HCT116 (cell line): ENCODE measurements at regions not wholly inside any gene's neighbourhood (a gene's known extent, or its start where the extent isn't known, plus 50 kb on each side); places are given as distances from the start of the nearest gene placed in this dataset.

Experiments
- ATAC-seq: fragments of 200-7000 bp; cut with Tn5 transposase; 2 replicates; pipeline ENCODE4 v1.9.1; 2020; ENCODE audit warnings: mild to moderate bottlenecking, moderate library complexity
- BruUV-seq: library from RNA; stranded (reverse); fragments of 400-500 nt; replicated peaks from 2 replicates; lab custom pipeline; 2021; lab: Mats Ljungman, UMichigan
- CTCF ChIA-PET: fragments of 300-600 bp; sonication (Branson Sonifier 250); formaldehyde crosslinking; loops from one replicate; lab custom pipeline; 2021; ENCODE audit warnings: antibody characterized with exemption; lab: Charles Lee
- POLR2A ChIA-PET: fragments of 300-600, 350-600 bp; sonication (Branson Sonifier 250); formaldehyde crosslinking; loops from one replicate; lab custom pipeline; 2021; ENCODE audit warnings: antibody characterized with exemption; lab: Charles Lee
- RAD21 ChIA-PET, 2 experiments: fragments of 300-600 bp; sonication (Branson Sonifier 250); formaldehyde crosslinking; loops; one replicate each; lab custom pipeline; 2023; ENCODE audit warnings: low total read pairs in 2 of 2; ENCODE audit not compliant: uncharacterized antibody in 2 of 2, unreplicated experiment in 2 of 2, low non-redundant PET in 1 of 2; lab: Charles Lee
- DNase-seq: peaks from one replicate; pipeline ENCODE4 v3.0.0-alpha.2; 2010; ENCODE audit warnings: low read depth, low spot score
- H2AFZ ChIP-seq: fragments of 200-600 bp; shearing (Covaris generic), sonication (generic); 2 replicates; pipeline ENCODE4 v1.6.1; 2017; ENCODE audit warnings: low read depth, mixed run types, mixed read lengths, antibody characterized with exemption, low read length; ENCODE audit not compliant: poor library complexity, severe bottlenecking
- H3K27ac ChIP-seq: 2 replicates; pipeline ENCODE4 v1.5.1; 2012; ENCODE audit warnings: low read depth, low read length
- H3K27me3 ChIP-seq: fragments of 200-600 bp; sonication (generic); 2 replicates; pipeline ENCODE4 v1.6.1; 2016; ENCODE audit warnings: mixed run types, low read length, mixed read lengths; ENCODE audit not compliant: insufficient read depth
- H3K36me3 ChIP-seq, 2 experiments: fragments of 200-500 bp in 1 of 2; fragments of 200-600 bp in 1 of 2; sonication (Bioruptor generic) in 1 of 2; sonication (generic) in 1 of 2; 2 replicates each; pipeline versions ENCODE4 v1.5.1 to v1.6.1; 2014 to 2016; ENCODE audit warnings: low read length in 2 of 2, inconsistent platforms in 1 of 2, mixed read lengths in 1 of 2, mixed run types in 1 of 2; ENCODE audit not compliant: insufficient read depth in 2 of 2, control insufficient read depth in 1 of 2
- H3K4me1 ChIP-seq, 2 experiments: fragments of 200-600 bp in 1 of 2; sonication (generic) in 1 of 2; 2 replicates each; pipeline versions ENCODE4 v1.5.1 to v1.6.1; 2012 to 2017; ENCODE audit warnings: low read length in 2 of 2, inconsistent platforms in 1 of 2, mild to moderate bottlenecking in 1 of 2, mixed read lengths in 1 of 2, mixed run types in 1 of 2, moderate library complexity in 1 of 2; ENCODE audit not compliant: insufficient read depth in 2 of 2, control insufficient read depth in 1 of 2
- H3K4me2 ChIP-seq: fragments of 200-600 bp; sonication (generic); 2 replicates; pipeline ENCODE4 v1.6.1; 2017; ENCODE audit warnings: mixed run types, low read length, mixed read lengths
- H3K4me3 ChIP-seq, 2 experiments: fragments of 200-600 bp in 1 of 2; sonication (generic) in 1 of 2; replicated peaks in 1 of 2; 2 replicates each; pipeline ENCODE4 v1.5.1; 2011 to 2016; ENCODE audit warnings: low read length in 2 of 2, control low read depth in 1 of 2, low read depth in 1 of 2, mild to moderate bottlenecking in 1 of 2, mixed read lengths in 1 of 2, mixed run types in 1 of 2
- H3K79me2 ChIP-seq: fragments of 200-600 bp; sonication (generic); 2 replicates; pipeline ENCODE4 v1.6.1; 2017; ENCODE audit warnings: mild to moderate bottlenecking, mixed run types, low read length, moderate library complexity, mixed read lengths; ENCODE audit not compliant: insufficient read depth
- H3K9ac ChIP-seq: fragments of 200-600 bp; sonication (generic); 2 replicates; pipeline ENCODE4 v1.6.1; 2016; ENCODE audit warnings: low read length, mixed read lengths
- H3K9me2 ChIP-seq: fragments of 200-600 bp; sonication (generic), shearing (Covaris generic); 2 replicates; pipeline ENCODE4 v1.6.1; 2017; ENCODE audit warnings: mixed run types, mild to moderate bottlenecking, moderate library complexity; ENCODE audit not compliant: insufficient read depth
- H3K9me3 ChIP-seq, 2 experiments: fragments of 200-500 bp in 1 of 2; fragments of 200-600 bp in 1 of 2; sonication (Bioruptor generic) in 1 of 2; sonication (generic) in 1 of 2; 2 replicates each; pipeline ENCODE4 v1.6.1; 2014 to 2017; ENCODE audit warnings: low read length in 2 of 2, mixed read lengths in 2 of 2, inconsistent platforms in 1 of 2, low read depth in 1 of 2, mild to moderate bottlenecking in 1 of 2, mixed run types in 1 of 2, moderate library complexity in 1 of 2; ENCODE audit not compliant: control insufficient read depth in 1 of 2, insufficient read depth in 1 of 2
- H4K20me1 ChIP-seq: fragments of 200-600 bp; sonication (generic), shearing (Covaris generic); 2 replicates; pipeline ENCODE4 v1.6.1; 2017; ENCODE audit warnings: mixed run types, mild to moderate bottlenecking, moderate library complexity; ENCODE audit not compliant: insufficient read depth
- EGR1 ChIP-seq: IDR thresholded peaks from 2 replicates; pipeline ENCODE4 v1.6.1; 2012; ENCODE audit warnings: low read depth
- ELF1 ChIP-seq: IDR thresholded peaks from 2 replicates; pipeline ENCODE4 v1.6.1; 2012; ENCODE audit warnings: low read depth, borderline replicate concordance
- EZH2 ChIP-seq: fragments of 200-600 bp; sonication (generic); IDR thresholded peaks from 2 replicates; pipeline ENCODE4 v1.6.1; 2017; ENCODE audit warnings: antibody characterized with exemption, mixed run types
- FOSL1 ChIP-seq: IDR thresholded peaks from 2 replicates; pipeline ENCODE4 v1.6.1; 2012; ENCODE audit warnings: low read depth
- JUND ChIP-seq: IDR thresholded peaks from 2 replicates; pipeline ENCODE4 v1.6.1; 2012
- POLR2A ChIP-seq: IDR thresholded peaks from 2 replicates; pipeline ENCODE4 v1.7.0; 2011; ENCODE audit warnings: borderline replicate concordance; ENCODE audit not compliant: insufficient read depth, insufficient read length; ENCODE audit errors: extremely low read depth
- POLR2AphosphoS5 ChIP-seq: IDR thresholded peaks from 2 replicates; pipeline ENCODE4 v1.6.1; 2011; ENCODE audit warnings: mild to moderate bottlenecking, low read depth, low read length, moderate library complexity
- RAD21 ChIP-seq: IDR thresholded peaks from 2 replicates; pipeline ENCODE4 v1.6.1; 2012; ENCODE audit warnings: low read depth, mild to moderate bottlenecking
- ZNF274 ChIP-seq: fragments of 200-500 bp; sonication (Bioruptor generic); IDR thresholded peaks from 2 replicates; pipeline ENCODE4 v1.6.1; 2014; ENCODE audit warnings: mild to moderate bottlenecking, low read depth, low read length, inconsistent platforms
- intact Hi-C: fragments of 100-400 bp; cut with micrococcal nuclease; formaldehyde crosslinking; loops from 2 replicates; pipeline ENCODE4 v1.10.0; 2022
- TF ChIP-seq, protein P1 (sequence below): IDR thresholded peaks from 2 replicates; pipeline ENCODE4 v1.6.1; 2011; ENCODE audit warnings: mild to moderate bottlenecking, low read length, moderate library complexity; ENCODE audit not compliant: insufficient replicate concordance; ENCODE audit errors: extremely low read depth
- TF ChIP-seq, protein P2 (sequence below), 3 experiments: fragments of 200-600 bp in 1 of 3; sonication (generic) in 1 of 3; IDR thresholded peaks in 2 of 3; conservative IDR thresholded peaks in 1 of 3; 2 replicates each; pipeline ENCODE4 v1.5.1; 2012 to 2017; ENCODE audit warnings: low read depth in 2 of 3, low read length in 2 of 3, antibody characterized with exemption in 1 of 3, borderline replicate concordance in 1 of 3, control low read depth in 1 of 3, mild to moderate bottlenecking in 1 of 3, mixed read lengths in 1 of 3, mixed run types in 1 of 3, moderate library complexity in 1 of 3; ENCODE audit not compliant: insufficient read depth in 1 of 3
- TF ChIP-seq, protein P3 (sequence below): IDR thresholded peaks from 2 replicates; pipeline ENCODE4 v1.6.1; 2012; ENCODE audit warnings: low read depth

DNA sequence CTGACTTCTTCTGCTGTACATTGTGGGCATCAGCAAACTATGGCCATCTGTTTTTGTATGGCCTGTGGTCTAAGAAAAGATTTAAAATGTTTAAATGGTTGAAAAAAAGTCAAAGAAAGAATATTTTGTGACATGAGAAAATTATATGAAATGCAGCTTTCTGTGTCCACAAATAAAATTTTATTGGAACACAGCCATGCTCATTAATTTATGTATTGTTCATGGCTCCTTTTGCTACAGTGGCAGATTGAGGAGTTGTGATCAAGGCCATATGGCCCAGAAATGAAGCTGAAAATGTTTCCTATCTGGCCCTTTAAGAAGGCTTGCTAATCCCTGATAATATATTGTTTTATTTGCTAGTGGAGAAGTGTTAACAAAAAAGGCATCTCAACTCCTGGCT is 162.0 kb downstream of the SLC4A3 start:
- H3K4me3 ChIP-seq, result no peak overlapping the region
- DNase-seq, result no peak
- TF ChIP-seq ELF1, result no peak
- TF ChIP-seq RAD21, result no peak
- TF ChIP-seq, protein P1, sequence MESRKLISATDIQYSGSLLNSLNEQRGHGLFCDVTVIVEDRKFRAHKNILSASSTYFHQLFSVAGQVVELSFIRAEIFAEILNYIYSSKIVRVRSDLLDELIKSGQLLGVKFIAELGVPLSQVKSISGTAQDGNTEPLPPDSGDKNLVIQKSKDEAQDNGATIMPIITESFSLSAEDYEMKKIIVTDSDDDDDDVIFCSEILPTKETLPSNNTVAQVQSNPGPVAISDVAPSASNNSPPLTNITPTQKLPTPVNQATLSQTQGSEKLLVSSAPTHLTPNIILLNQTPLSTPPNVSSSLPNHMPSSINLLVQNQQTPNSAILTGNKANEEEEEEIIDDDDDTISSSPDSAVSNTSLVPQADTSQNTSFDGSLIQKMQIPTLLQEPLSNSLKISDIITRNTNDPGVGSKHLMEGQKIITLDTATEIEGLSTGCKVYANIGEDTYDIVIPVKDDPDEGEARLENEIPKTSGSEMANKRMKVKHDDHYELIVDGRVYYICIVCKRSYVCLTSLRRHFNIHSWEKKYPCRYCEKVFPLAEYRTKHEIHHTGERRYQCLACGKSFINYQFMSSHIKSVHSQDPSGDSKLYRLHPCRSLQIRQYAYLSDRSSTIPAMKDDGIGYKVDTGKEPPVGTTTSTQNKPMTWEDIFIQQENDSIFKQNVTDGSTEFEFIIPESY, result no peak
- no peak for TF ChIP-seq ZNF274
- TF ChIP-seq, protein P2, sequence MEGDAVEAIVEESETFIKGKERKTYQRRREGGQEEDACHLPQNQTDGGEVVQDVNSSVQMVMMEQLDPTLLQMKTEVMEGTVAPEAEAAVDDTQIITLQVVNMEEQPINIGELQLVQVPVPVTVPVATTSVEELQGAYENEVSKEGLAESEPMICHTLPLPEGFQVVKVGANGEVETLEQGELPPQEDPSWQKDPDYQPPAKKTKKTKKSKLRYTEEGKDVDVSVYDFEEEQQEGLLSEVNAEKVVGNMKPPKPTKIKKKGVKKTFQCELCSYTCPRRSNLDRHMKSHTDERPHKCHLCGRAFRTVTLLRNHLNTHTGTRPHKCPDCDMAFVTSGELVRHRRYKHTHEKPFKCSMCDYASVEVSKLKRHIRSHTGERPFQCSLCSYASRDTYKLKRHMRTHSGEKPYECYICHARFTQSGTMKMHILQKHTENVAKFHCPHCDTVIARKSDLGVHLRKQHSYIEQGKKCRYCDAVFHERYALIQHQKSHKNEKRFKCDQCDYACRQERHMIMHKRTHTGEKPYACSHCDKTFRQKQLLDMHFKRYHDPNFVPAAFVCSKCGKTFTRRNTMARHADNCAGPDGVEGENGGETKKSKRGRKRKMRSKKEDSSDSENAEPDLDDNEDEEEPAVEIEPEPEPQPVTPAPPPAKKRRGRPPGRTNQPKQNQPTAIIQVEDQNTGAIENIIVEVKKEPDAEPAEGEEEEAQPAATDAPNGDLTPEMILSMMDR (IDR thresholded peaks at IDR 0.05 in 2 of 3, conservative IDR thresholded peaks at IDR 0.05 in 1 of 3; ENCODE audit: borderline replicate concordance in 1 of 3, insufficient read depth in 1 of 3, low read depth in 2 of 3, low read length in 2 of 3), result no peak
- TF ChIP-seq EZH2, result no peak
- TF ChIP-seq EGR1, result no peak
- no peak for TF ChIP-seq POLR2A
- TF ChIP-seq JUND, result no peak
- TF ChIP-seq POLR2AphosphoS5, result no peak
- no peak for TF ChIP-seq FOSL1
- TF ChIP-seq, protein P3, sequence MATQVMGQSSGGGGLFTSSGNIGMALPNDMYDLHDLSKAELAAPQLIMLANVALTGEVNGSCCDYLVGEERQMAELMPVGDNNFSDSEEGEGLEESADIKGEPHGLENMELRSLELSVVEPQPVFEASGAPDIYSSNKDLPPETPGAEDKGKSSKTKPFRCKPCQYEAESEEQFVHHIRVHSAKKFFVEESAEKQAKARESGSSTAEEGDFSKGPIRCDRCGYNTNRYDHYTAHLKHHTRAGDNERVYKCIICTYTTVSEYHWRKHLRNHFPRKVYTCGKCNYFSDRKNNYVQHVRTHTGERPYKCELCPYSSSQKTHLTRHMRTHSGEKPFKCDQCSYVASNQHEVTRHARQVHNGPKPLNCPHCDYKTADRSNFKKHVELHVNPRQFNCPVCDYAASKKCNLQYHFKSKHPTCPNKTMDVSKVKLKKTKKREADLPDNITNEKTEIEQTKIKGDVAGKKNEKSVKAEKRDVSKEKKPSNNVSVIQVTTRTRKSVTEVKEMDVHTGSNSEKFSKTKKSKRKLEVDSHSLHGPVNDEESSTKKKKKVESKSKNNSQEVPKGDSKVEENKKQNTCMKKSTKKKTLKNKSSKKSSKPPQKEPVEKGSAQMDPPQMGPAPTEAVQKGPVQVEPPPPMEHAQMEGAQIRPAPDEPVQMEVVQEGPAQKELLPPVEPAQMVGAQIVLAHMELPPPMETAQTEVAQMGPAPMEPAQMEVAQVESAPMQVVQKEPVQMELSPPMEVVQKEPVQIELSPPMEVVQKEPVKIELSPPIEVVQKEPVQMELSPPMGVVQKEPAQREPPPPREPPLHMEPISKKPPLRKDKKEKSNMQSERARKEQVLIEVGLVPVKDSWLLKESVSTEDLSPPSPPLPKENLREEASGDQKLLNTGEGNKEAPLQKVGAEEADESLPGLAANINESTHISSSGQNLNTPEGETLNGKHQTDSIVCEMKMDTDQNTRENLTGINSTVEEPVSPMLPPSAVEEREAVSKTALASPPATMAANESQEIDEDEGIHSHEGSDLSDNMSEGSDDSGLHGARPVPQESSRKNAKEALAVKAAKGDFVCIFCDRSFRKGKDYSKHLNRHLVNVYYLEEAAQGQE, result no peak
- TF ChIP-seq, all 23 proteins: peak for 0
- intact Hi-C loops, result no loop called here
- no peak for ATAC-seq
- Histone ChIP-seq H3K9me3 (no peaks in the 10 kb centered on the region), H2AFZ (no peak overlapping the region), H3K79me2 (peaks cover 7% of the 10 kb centered on the region), H3K9ac (no peak overlapping the region), H3K9me2 (no peaks in the 10 kb centered on the region), H3K27me3 (no peaks in the 10 kb centered on the region), H4K20me1 (no peaks in the 10 kb centered on the region), H3K4me1 (no peaks in the 10 kb centered on the region; a peak in 1 of 4 replicates), H3K27ac (no peak overlapping the region), H3K36me3 (peaks cover 2 to 14% of the 10 kb centered on the region in 2 experiments; a peak in 3 of 4 replicates), H3K4me2 (no peak overlapping the region)
- ChIA-PET POLR2A (no interaction called here), RAD21 (no interaction called here), CTCF (no interaction called here)
- BruUV-seq, result no TSS peak
